HEK293 (cell line): ENCODE measurements at regions not wholly inside any gene's neighbourhood (a gene's known extent, or its start where the extent isn't known, plus 50 kb on each side); places are given as distances from the start of the nearest gene placed in this dataset.

Source experiments
- SCRT1 ChIP-seq: fragments of 450-650 bp; formaldehyde crosslinking; IDR thresholded peaks from 2 replicates; pipeline ENCODE4 v1.5.1; 2016; ENCODE audit warnings: missing biosample characterization, missing genetic modification characterization, borderline replicate concordance
- ZNF140 ChIP-seq: fragments of 450-650 bp; formaldehyde crosslinking; IDR thresholded peaks from 2 replicates; pipeline ENCODE4 v1.5.1; 2016; ENCODE audit warnings: missing biosample characterization, missing genetic modification characterization
- ZNF664 ChIP-seq: fragments of 450-650 bp; formaldehyde crosslinking; IDR thresholded peaks from 2 replicates; pipeline ENCODE4 v1.5.1; 2016; ENCODE audit warnings: missing biosample characterization, missing genetic modification characterization

- TF ChIP-seq ZNF664 (no peak), ZNF140 (tag by site-specific recombination) (no peak), SCRT1 (tag by site-specific recombination) (no peak)
Measured at GRCh38 chr20:55014766-55015165, 539.4 kb downstream of the DOK5 start.
